Fibroblast of lung (primary cell): ENCODE measurements at regions not wholly inside any gene's neighbourhood (a gene's known extent, or its start where the extent isn't known, plus 50 kb on each side); places are given as distances from the start of the nearest gene placed in this dataset.

Source experiments
- DNase-seq, 2 donors: peaks; one replicate each; pipeline versions ENCODE4 v3.0.0 to v3.0.0-alpha.2; 2010; ENCODE audit warnings: low read depth in 2 of 2
- H2AFZ ChIP-seq: 2 replicates; pipeline ENCODE4 v1.5.1; 2012; ENCODE audit warnings: low read length, control low read depth, inconsistent platforms
- H3K27ac ChIP-seq: 2 replicates; pipeline ENCODE4 v1.5.1; 2011; ENCODE audit warnings: low read length, control low read depth; ENCODE audit not compliant: insufficient read depth
- H3K27me3 ChIP-seq: 2 replicates; pipeline ENCODE4 v1.5.1; 2011; ENCODE audit warnings: mild to moderate bottlenecking, low read length; ENCODE audit not compliant: control insufficient read depth, insufficient read depth
- H3K36me3 ChIP-seq: 2 replicates; pipeline ENCODE4 v1.5.1; 2011; ENCODE audit warnings: low read length; ENCODE audit not compliant: control insufficient read depth, insufficient read depth
- H3K4me1 ChIP-seq: 2 replicates; pipeline ENCODE4 v1.5.1; 2011; ENCODE audit warnings: low read length; ENCODE audit not compliant: control insufficient read depth, insufficient read depth; ENCODE audit errors: extremely low read depth
- H3K4me2 ChIP-seq: 2 replicates; pipeline ENCODE4 v1.5.1; 2011; ENCODE audit warnings: low read length, control low read depth; ENCODE audit not compliant: insufficient read depth; ENCODE audit errors: extremely low read depth
- H3K4me3 ChIP-seq, 4 experiments: fragments of 200-600 bp in 1 of 4; sonication (generic) in 1 of 4; replicated peaks in 1 of 4; 2 replicates each; pipeline ENCODE4 v1.5.1; 2011 to 2016; ENCODE audit warnings: low read length in 4 of 4, low read depth in 3 of 4, mild to moderate bottlenecking in 3 of 4, control low read depth in 2 of 4, inconsistent platforms in 1 of 4, mixed read lengths in 1 of 4; ENCODE audit not compliant: insufficient read depth in 1 of 4; ENCODE audit errors: control extremely low read depth in 1 of 4
- H3K79me2 ChIP-seq: 2 replicates; pipeline ENCODE4 v1.5.1; 2012; ENCODE audit warnings: mild to moderate bottlenecking, low read length, inconsistent platforms; ENCODE audit not compliant: control insufficient read depth, insufficient read depth
- H3K9ac ChIP-seq: 2 replicates; pipeline ENCODE4 v1.5.1; 2011; ENCODE audit warnings: mild to moderate bottlenecking, low read length, control low read depth; ENCODE audit not compliant: insufficient read depth
- H3K9me3 ChIP-seq: 2 replicates; pipeline ENCODE4 v1.5.1; 2012; ENCODE audit warnings: low read depth, low read length; ENCODE audit not compliant: control insufficient read depth, insufficient read depth
- H4K20me1 ChIP-seq: 2 replicates; pipeline ENCODE4 v1.5.1; 2011; ENCODE audit warnings: low read length; ENCODE audit not compliant: control insufficient read depth, insufficient read depth; ENCODE audit errors: extremely low read depth
- CTCF ChIP-seq, 2 donors: IDR thresholded peaks in 1 of 2; conservative IDR thresholded peaks in 1 of 2; 1 replicate in 1 of 2; 2 replicates in 1 of 2; pipeline ENCODE4 v1.5.1; 2011 to 2012; ENCODE audit warnings: low read length in 2 of 2, control low read depth in 1 of 2, inconsistent platforms in 1 of 2, low read depth in 1 of 2, mild to moderate bottlenecking in 1 of 2
- EZH2 ChIP-seq: IDR thresholded peaks from 2 replicates; pipeline ENCODE4 v1.5.1; 2012; ENCODE audit warnings: low read length, control low read depth, mild to moderate bottlenecking; ENCODE audit errors: missing control alignments

GRCh38 chr5:154542000-154542399, 64.0 kb upstream of the HAND1 start:
- Histone ChIP-seq H3K27me3 (peaks cover 8% of the 10 kb centered on the region), H2AFZ (no peak overlapping the region), H3K27ac (no peak overlapping the region), H3K9ac (no peak overlapping the region), H3K4me1 (no peaks in the 10 kb centered on the region), H3K4me3 (no peak overlapping the region), H4K20me1 (no peaks in the 10 kb centered on the region), H3K36me3 (no peaks in the 10 kb centered on the region), H3K4me2 (no peak overlapping the region), H3K9me3 (no peaks in the 10 kb centered on the region), H3K79me2 (no peaks in the 10 kb centered on the region)
- DNase-seq: no peak
- TF ChIP-seq CTCF (conservative IDR thresholded peaks at IDR 0.05 in 1 of 2, IDR thresholded peaks at IDR 0.05 in 1 of 2; ENCODE audit: low read depth in 1 of 2, low read length in 2 of 2) (no peak), EZH2 (no peak)

- Histone ChIP-seq H4K20me1 (no peaks in the 10 kb centered on the region), H3K4me3 (no peak overlapping the region), H3K79me2 (no peaks in the 10 kb centered on the region), H3K27me3 (peaks cover 8% of the 10 kb centered on the region), H2AFZ (no peak overlapping the region), H3K36me3 (no peaks in the 10 kb centered on the region), H3K9me3 (no peaks in the 10 kb centered on the region), H3K4me2 (no peak overlapping the region), H3K4me1 (no peaks in the 10 kb centered on the region), H3K27ac (no peak overlapping the region), H3K9ac (no peak overlapping the region)
- no peak for DNase-seq
- no peak for TF ChIP-seq CTCF (conservative IDR thresholded peaks at IDR 0.05 in 1 of 2, IDR thresholded peaks at IDR 0.05 in 1 of 2; ENCODE audit: low read depth in 1 of 2, low read length in 2 of 2)
- TF ChIP-seq EZH2: no peak
Observed at GRCh38 chr5:154541553-154541952, 63.5 kb upstream of the HAND1 start.

GRCh38 chr5:154540600-154540999, 62.6 kb upstream of the HAND1 start:
- H3K9me3 ChIP-seq: no peaks in the 10 kb centered on the region
- peaks cover 8% of the 10 kb centered on the region for H3K27me3 ChIP-seq
- no peak overlapping the region for H3K4me3 ChIP-seq
- no peaks in the 10 kb centered on the region for H3K4me1 ChIP-seq
- H3K4me2 ChIP-seq: no peak overlapping the region
- H3K9ac ChIP-seq: no peak overlapping the region
- H3K36me3 ChIP-seq: no peaks in the 10 kb centered on the region
- no peak for TF ChIP-seq CTCF (conservative IDR thresholded peaks at IDR 0.05 in 1 of 2, IDR thresholded peaks at IDR 0.05 in 1 of 2; ENCODE audit: low read depth in 1 of 2, low read length in 2 of 2)
- TF ChIP-seq EZH2: no peak
- no peak overlapping the region for H3K27ac ChIP-seq
- H2AFZ ChIP-seq: no peak overlapping the region
- no peaks in the 10 kb centered on the region for H4K20me1 ChIP-seq
- DNase-seq: no peak
- H3K79me2 ChIP-seq: no peaks in the 10 kb centered on the region
